ENCODE measurements at regions not wholly inside any gene's neighbourhood (a gene's known extent, or its start where the extent isn't known, plus 50 kb on each side); places are given as distances from the start of the nearest gene placed in this dataset.
A peak's percentile ranks its signal among the peaks of the same experiment; 100 is the strongest.

DNA sequence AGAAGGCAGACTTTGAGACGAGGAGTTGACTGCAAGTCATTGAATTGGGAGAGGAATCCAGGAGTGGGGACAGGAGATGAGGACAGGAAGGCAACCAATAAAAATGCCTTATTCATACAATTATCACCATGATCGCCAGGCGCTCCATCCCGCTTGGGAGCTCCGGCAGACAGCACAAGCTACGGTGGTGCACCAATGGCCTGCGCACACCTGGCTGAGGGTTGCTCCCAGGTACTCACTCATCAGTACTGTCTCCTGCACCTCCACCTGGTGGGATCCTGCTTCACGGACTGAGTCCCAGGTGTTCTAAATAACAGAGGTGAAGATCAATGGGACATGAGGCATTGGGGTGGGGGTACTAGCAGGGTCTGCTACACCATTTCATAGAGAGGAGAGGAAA lies 160.0 kb upstream of the TNRC6C start:
- WGBS (ENCODE audit: insufficient coverage, low coverage, missing lambda C conversion rate): 13% methylated on average over 8 of the region's 8 CpGs
- no peak overlapping the region for H3K4me3 ChIP-seq
- no peak overlapping the region for H3K27ac ChIP-seq (ENCODE audit: extremely low read depth, low read depth, low read length)
- H3K9ac ChIP-seq (ENCODE audit: insufficient read depth in 1 of 2, low read depth in 2 of 2, low read length in 2 of 2): no peak overlapping the region
- peaks cover 61 to 81% of the 10 kb centered on the region in 2 experiments for H3K27me3 ChIP-seq (ENCODE audit: control insufficient read depth in 2 of 2, insufficient read depth in 2 of 2, low read length in 2 of 2)
- H3K9me3 ChIP-seq (replicated peaks; ENCODE audit: control insufficient read depth, insufficient read depth, low read depth, low read length): no peaks in the 10 kb centered on the region; the same call in 1 of the 2 replicates
- no peak overlapping the region for H3K4me2 ChIP-seq (ENCODE audit: insufficient read depth, low read length)
- TF ChIP-seq MCM7 (IDR thresholded peaks at IDR 0.05) (no peak), NFE2L1 (tag; IDR thresholded peaks at IDR 0.05; ENCODE audit: borderline replicate concordance, low read depth) (no peak), HNRNPL (IDR thresholded peaks at IDR 0.05; ENCODE audit: low read depth, low read length) (no peak), ZBED1 (IDR thresholded peaks at IDR 0.05) (no peak), NCOA2 (IDR thresholded peaks at IDR 0.05; ENCODE audit: partially characterized antibody in 2 of 2) (no peak)
- no peaks in the 10 kb centered on the region for H3K79me2 ChIP-seq (ENCODE audit: control insufficient read depth, insufficient read depth, low read length)
- H3K9me1 ChIP-seq (ENCODE audit: control insufficient read depth, insufficient read depth, low read length): no peaks in the 10 kb centered on the region
- POLR2A ChIA-PET: no interaction called here
- in situ Hi-C loops (cut with MboI): no loop called here
- FAIRE-seq (no peak), ATAC-seq (no peak), DNase-seq (ENCODE audit: extremely low read depth in 1 of 4, low spot score in 3 of 4) (no peak)
- no peaks in the 10 kb centered on the region for H3K4me1 ChIP-seq (replicated peaks in 1 of 2; ENCODE audit: control insufficient read depth in 2 of 2, insufficient read depth in 2 of 2, low read length in 2 of 2)
- H2AFZ ChIP-seq (ENCODE audit: low read depth, low read length): no peak overlapping the region
- intact Hi-C loops (cut with micrococcal nuclease): no loop called here
- CTCF ChIA-PET (ENCODE audit: low intra/inter-chr PET ratio): no interaction called here
- BruUV-seq (replicated peaks): no TSS peak
- no peaks in the 10 kb centered on the region for H3K36me3 ChIP-seq (ENCODE audit: control insufficient read depth, insufficient read depth, low read length)
- peaks cover 8% of the 10 kb centered on the region; the same call in 1 of the 2 replicates for H4K20me1 ChIP-seq (replicated peaks; ENCODE audit: control insufficient read depth, insufficient read depth, low read length)

DNA sequence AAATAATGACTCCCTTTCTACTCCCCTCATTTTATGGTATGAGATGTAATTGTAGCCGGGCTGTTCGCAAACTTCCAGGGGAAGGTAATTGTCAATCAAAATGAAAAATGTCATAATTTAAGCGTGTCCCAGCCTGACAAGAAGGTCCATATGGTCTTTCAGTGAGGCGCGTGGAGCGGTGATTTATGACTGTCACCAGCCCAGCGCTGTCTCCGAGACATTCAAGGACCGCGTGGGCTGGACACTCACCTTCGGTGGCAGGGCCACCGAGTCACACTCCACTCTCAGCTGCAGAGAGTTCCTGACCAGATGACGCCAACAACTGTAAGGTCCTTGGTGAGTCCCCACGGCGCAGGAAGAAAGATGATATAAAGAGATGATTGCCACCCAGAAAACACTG lies 157.7 kb upstream of the TNRC6C start:
- WGBS (ENCODE audit: insufficient coverage, low coverage, missing lambda C conversion rate): 4% methylated on average over 15 of the region's 15 CpGs
- CTCF ChIA-PET (ENCODE audit: low intra/inter-chr PET ratio): no interaction called here
- H3K36me3 ChIP-seq (ENCODE audit: control insufficient read depth, insufficient read depth, low read length): no peaks in the 10 kb centered on the region
- no peak overlapping the region for H3K27ac ChIP-seq (ENCODE audit: extremely low read depth, low read depth, low read length)
- peaks cover 55 to 77% of the 10 kb centered on the region in 2 experiments; a peak in 4 of 5 replicates for H3K27me3 ChIP-seq (ENCODE audit: control insufficient read depth in 2 of 2, insufficient read depth in 2 of 2, low read length in 2 of 2)
- no peaks in the 10 kb centered on the region for H3K4me1 ChIP-seq (replicated peaks in 1 of 2; ENCODE audit: control insufficient read depth in 2 of 2, insufficient read depth in 2 of 2, low read length in 2 of 2)
- DNase-seq (ENCODE audit: extremely low read depth in 1 of 4, low spot score in 3 of 4): no peak
- no peak overlapping the region for H3K4me3 ChIP-seq
- POLR2A ChIA-PET: interaction anchor here (0.6 to 0.7 kb wide), 3 partner anchors 8 to 1423 kb away, joined by 3 to 5 read pairs (median 4); partner anchors contain the start of gene TNRC6C
- in situ Hi-C loops (cut with MboI): no loop called here
- H4K20me1 ChIP-seq (replicated peaks; ENCODE audit: control insufficient read depth, insufficient read depth, low read length): peaks cover 3% of the 10 kb centered on the region; the same call in 1 of the 2 replicates
- FAIRE-seq: no peak
- ATAC-seq: no peak
- no peak overlapping the region for H3K4me2 ChIP-seq (ENCODE audit: insufficient read depth, low read length)
- no peaks in the 10 kb centered on the region for H3K9me3 ChIP-seq (replicated peaks; ENCODE audit: control insufficient read depth, insufficient read depth, low read depth, low read length)
- no peak overlapping the region for H3K9ac ChIP-seq (ENCODE audit: insufficient read depth in 1 of 2, low read depth in 2 of 2, low read length in 2 of 2)
- no peak overlapping the region for H2AFZ ChIP-seq (ENCODE audit: low read depth, low read length)
- intact Hi-C loops (cut with micrococcal nuclease): no loop called here
- BruUV-seq (replicated peaks): no TSS peak
- no peaks in the 10 kb centered on the region for H3K79me2 ChIP-seq (ENCODE audit: control insufficient read depth, insufficient read depth, low read length)
- no peaks in the 10 kb centered on the region for H3K9me1 ChIP-seq (ENCODE audit: control insufficient read depth, insufficient read depth, low read length)
- TF ChIP-seq, protein P1, sequence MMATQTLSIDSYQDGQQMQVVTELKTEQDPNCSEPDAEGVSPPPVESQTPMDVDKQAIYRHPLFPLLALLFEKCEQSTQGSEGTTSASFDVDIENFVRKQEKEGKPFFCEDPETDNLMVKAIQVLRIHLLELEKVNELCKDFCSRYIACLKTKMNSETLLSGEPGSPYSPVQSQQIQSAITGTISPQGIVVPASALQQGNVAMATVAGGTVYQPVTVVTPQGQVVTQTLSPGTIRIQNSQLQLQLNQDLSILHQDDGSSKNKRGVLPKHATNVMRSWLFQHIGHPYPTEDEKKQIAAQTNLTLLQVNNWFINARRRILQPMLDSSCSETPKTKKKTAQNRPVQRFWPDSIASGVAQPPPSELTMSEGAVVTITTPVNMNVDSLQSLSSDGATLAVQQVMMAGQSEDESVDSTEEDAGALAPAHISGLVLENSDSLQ (IDR thresholded peaks at IDR 0.05): peak; percentile 37
- no peak for TF ChIP-seq SMARCB1 (IDR thresholded peaks at IDR 0.05; ENCODE audit: insufficient read length, low read depth)
- TF ChIP-seq, protein P2, sequence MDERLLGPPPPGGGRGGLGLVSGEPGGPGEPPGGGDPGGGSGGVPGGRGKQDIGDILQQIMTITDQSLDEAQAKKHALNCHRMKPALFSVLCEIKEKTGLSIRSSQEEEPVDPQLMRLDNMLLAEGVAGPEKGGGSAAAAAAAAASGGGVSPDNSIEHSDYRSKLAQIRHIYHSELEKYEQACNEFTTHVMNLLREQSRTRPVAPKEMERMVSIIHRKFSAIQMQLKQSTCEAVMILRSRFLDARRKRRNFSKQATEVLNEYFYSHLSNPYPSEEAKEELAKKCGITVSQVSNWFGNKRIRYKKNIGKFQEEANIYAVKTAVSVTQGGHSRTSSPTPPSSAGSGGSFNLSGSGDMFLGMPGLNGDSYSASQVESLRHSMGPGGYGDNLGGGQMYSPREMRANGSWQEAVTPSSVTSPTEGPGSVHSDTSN (CRISPR knock-in tag; IDR thresholded peaks at IDR 0.05; ENCODE audit: low read depth): no peak
- TF ChIP-seq, protein P2 (tag; conservative IDR thresholded peaks at IDR 0.05; ENCODE audit: low read depth): peak; percentile 51
- no peak for TF ChIP-seq NCOR1 (IDR thresholded peaks at IDR 0.05)
- TF ChIP-seq, protein P3, sequence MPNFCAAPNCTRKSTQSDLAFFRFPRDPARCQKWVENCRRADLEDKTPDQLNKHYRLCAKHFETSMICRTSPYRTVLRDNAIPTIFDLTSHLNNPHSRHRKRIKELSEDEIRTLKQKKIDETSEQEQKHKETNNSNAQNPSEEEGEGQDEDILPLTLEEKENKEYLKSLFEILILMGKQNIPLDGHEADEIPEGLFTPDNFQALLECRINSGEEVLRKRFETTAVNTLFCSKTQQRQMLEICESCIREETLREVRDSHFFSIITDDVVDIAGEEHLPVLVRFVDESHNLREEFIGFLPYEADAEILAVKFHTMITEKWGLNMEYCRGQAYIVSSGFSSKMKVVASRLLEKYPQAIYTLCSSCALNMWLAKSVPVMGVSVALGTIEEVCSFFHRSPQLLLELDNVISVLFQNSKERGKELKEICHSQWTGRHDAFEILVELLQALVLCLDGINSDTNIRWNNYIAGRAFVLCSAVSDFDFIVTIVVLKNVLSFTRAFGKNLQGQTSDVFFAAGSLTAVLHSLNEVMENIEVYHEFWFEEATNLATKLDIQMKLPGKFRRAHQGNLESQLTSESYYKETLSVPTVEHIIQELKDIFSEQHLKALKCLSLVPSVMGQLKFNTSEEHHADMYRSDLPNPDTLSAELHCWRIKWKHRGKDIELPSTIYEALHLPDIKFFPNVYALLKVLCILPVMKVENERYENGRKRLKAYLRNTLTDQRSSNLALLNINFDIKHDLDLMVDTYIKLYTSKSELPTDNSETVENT (CRISPR knock-in tag; IDR thresholded peaks at IDR 0.05): no peak
- peak; percentile 54 for TF ChIP-seq MEIS2 (IDR thresholded peaks at IDR 0.05; ENCODE audit: partially characterized antibody)
